HUES48 (cell line): ENCODE measurements at regions not wholly inside any gene's neighbourhood (a gene's known extent, or its start where the extent isn't known, plus 50 kb on each side); places are given as distances from the start of the nearest gene placed in this dataset.
"Not testable (repeated sequence)": the region's sequence is repeated elsewhere in the genome, so short reads cannot be mapped to it uniquely, and the experiment has no call there.

Experiments used
- H3K27ac ChIP-seq: one replicate; pipeline ENCODE4 v1.7.0; 2013; ENCODE audit warnings: low read depth, low read length, inconsistent platforms
- H3K27me3 ChIP-seq: 2 replicates; pipeline ENCODE4 v1.6.1; 2013; ENCODE audit warnings: mild to moderate bottlenecking, low read length; ENCODE audit not compliant: control insufficient read depth, insufficient read depth
- H3K36me3 ChIP-seq: 2 replicates; pipeline ENCODE4 v1.6.1; 2013; ENCODE audit warnings: low read length; ENCODE audit not compliant: control insufficient read depth, insufficient read depth
- H3K4me1 ChIP-seq: 2 replicates; pipeline ENCODE4 v1.6.1; 2013; ENCODE audit warnings: mild to moderate bottlenecking, low read length; ENCODE audit not compliant: control insufficient read depth, insufficient read depth
- H3K4me3 ChIP-seq: 2 replicates; pipeline ENCODE4 v1.5.1; 2013; ENCODE audit warnings: mild to moderate bottlenecking, low read depth, low read length
- H3K9ac ChIP-seq: 2 replicates; pipeline ENCODE4 v1.6.1; 2013; ENCODE audit warnings: mild to moderate bottlenecking, low read depth, low read length, moderate library complexity
- H3K9me3 ChIP-seq: 2 replicates; pipeline ENCODE4 v1.6.1; 2013; ENCODE audit warnings: low read length; ENCODE audit not compliant: control insufficient read depth, insufficient read depth

DNA sequence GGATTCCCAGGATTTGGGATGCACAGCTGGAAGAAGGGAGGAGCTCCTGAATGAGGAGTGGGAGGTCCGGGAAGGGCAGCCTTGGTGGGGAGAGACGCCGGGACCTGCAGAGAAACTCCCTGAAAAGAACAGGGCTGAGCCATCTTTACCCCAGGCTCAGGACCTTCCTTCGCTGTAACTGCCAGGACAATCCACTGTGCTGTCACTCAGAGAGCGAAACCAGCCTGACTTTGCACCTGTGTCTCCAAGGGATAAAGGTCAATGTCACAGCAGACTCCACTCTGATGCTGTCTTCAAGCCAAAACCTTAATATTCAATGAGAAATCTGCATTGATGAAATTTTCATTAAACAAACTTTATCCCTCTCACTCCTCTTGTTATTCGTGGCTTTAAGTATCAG, 235.4 kb upstream of the SULF2 start:
- H3K9me3 ChIP-seq, H3K27ac ChIP-seq, H3K4me3 ChIP-seq, H3K4me1 ChIP-seq, H3K36me3 ChIP-seq, H3K9ac ChIP-seq, H3K27me3 ChIP-seq: not testable (repeated sequence)

- Histone ChIP-seq H3K27ac (no peak overlapping the region), H3K9me3 (peaks cover 4% of the 10 kb centered on the region; the same call in 1 of the 2 replicates)
These were observed 234.7 kb upstream of the SULF2 start for GRCh38 chr20:48019940-48020339.

DNA sequence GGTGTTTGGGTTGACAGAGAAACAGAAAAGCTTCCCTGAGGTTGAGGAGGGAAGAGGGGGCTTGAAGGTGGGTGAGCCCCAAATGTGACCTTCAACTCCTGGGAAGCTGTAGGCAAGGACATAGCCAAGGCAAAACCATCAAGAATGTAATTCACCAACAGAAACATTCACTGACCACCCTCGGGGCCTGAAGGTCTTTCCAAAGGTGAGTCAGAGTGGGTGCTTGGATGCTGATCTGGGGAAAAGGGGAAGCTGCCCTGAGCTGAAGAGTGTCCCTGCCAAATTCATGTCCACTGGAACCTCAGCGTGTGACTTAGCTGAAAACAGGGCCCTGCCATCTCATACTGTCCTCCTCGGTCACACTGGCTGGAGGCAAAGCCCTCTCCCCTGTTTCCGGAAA, 234.2 kb upstream of the SULF2 start:
- Histone ChIP-seq H3K27me3 (no peaks in the 10 kb centered on the region), H3K9ac (no peak overlapping the region), H3K4me1 (no peaks in the 10 kb centered on the region), H3K9me3 (peaks cover 4% of the 10 kb centered on the region; the same call in 1 of the 2 replicates), H3K4me3 (no peak overlapping the region), H3K36me3 (no peaks in the 10 kb centered on the region), H3K27ac (no peak overlapping the region)

More at GRCh38 chr20:48019940-48020339, 234.7 kb upstream of the SULF2 start:
- no peaks in the 10 kb centered on the region for H3K36me3 ChIP-seq
- H3K4me1 ChIP-seq: peaks cover 3% of the 10 kb centered on the region; the same call in 1 of the 2 replicates
- no peaks in the 10 kb centered on the region for H3K27me3 ChIP-seq
- no peak overlapping the region for H3K4me3 ChIP-seq
- H3K9ac ChIP-seq: no peak overlapping the region

DNA sequence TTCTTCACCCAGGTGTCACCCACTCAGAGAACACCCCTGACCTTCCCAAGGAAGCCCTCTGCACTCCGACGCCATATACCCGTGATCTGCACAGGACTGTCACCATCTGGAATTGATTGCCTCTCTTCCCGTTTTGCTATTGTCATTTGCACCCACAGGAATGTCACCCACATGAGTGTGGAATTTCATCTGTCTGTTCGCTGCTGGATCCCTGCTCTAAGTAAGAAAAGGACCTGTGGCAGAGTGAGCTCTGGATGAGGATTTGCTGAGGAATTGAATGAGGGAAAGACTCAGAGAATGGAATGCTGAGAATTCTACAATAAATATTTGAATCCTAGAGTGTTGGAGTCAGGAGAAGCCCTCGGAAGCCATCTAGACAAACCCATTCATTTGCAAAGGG, 233.6 kb upstream of the SULF2 start:
- not testable (repeated sequence) for H3K36me3 ChIP-seq, H3K9me3 ChIP-seq, H3K4me3 ChIP-seq, H3K27ac ChIP-seq, H3K9ac ChIP-seq, H3K4me1 ChIP-seq, H3K27me3 ChIP-seq

DNA sequence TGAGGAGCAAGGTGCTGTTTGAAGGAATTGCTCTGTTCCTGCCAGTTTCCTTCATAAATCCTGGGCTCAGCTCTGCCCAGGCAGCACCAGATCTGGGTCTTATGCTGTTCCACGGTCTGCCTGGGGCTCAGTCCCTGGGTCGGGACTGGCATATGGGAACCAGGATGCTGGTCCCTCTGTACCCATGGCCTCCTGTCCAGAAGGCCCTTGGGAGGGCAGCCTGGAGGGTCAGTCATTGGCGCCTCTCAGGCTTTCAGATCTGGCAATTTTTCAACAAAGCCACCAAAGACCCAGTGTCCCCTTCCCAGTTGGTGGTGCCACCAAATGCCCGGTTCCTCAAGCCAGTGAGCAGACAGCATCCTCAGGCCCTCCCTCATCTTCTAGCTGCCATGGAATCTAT, 232.7 kb upstream of the SULF2 start:
- H3K9ac ChIP-seq: no peak overlapping the region
- H3K27me3 ChIP-seq: no peaks in the 10 kb centered on the region
- H3K36me3 ChIP-seq: no peaks in the 10 kb centered on the region
- H3K4me3 ChIP-seq: no peak overlapping the region
- no peak overlapping the region for H3K27ac ChIP-seq
- H3K9me3 ChIP-seq: peaks cover 4% of the 10 kb centered on the region; the same call in 1 of the 2 replicates
- no peaks in the 10 kb centered on the region for H3K4me1 ChIP-seq

DNA sequence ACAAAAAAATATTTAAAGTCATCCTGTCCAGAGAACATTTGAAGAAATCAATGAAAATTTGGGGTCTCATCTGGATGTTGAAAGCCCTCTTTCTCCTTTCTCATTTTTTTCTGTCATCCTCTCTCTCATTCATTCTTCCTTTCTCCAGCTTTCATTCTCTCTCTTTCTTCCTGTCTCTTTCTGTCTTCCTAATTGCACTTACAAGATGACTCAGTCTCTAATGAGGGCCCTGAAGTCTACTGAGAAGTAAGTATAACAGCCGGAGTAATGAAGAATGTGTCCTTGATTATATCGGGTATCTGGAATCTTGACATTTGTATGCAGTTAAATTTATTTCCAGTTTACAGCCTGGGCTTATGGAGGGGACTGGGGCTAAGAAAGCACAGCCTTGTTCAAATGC, 232.2 kb upstream of the SULF2 start:
- H3K36me3 ChIP-seq: no peaks in the 10 kb centered on the region
- H3K4me1 ChIP-seq: no peaks in the 10 kb centered on the region
- no peak overlapping the region for H3K4me3 ChIP-seq
- H3K9ac ChIP-seq: no peak overlapping the region
- peaks cover 4% of the 10 kb centered on the region; the same call in 1 of the 2 replicates for H3K9me3 ChIP-seq
- no peak overlapping the region for H3K27ac ChIP-seq
- no peaks in the 10 kb centered on the region for H3K27me3 ChIP-seq

DNA sequence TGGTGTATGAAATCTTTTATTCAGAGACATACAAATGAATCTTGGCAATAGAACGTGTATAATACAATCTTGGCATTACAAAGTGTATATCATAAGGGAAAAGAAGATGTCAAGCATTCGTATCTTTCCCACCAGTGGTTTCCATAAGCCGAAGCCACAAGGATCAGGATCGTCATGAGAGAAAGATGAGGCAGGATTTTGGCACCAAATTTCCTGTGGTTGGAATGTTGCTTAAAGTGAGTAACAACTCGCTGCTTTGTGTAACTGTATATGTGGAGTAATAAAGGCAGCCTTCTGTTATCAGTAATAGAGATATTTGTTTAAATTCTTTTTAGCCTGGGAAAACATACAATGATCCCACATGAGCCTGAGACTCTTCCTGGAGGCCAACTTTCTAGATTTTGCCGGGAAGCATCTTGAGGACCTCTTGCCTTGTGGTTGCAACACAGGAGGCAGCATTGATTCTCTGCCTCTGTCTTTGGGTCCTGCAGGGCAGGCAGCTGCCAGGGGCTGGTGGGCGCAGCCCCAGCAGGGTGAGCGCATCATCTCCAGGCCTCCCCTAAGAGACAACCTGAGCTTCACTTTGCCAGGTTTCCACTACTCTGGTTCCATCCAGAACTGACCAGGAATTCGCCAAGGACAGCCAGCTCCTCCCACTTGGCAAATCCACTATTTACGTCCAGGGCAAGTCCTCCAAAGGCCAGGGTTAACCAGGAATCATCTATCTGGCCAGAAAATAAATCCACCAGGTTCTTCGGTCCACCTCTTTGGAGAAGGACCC, 230.9 kb upstream of the SULF2 start:
- no peak overlapping the region for H3K9ac ChIP-seq
- H3K27me3 ChIP-seq: no peaks in the 10 kb centered on the region
- H3K4me1 ChIP-seq: no peaks in the 10 kb centered on the region
- no peak overlapping the region for H3K27ac ChIP-seq
- H3K4me3 ChIP-seq: no peak overlapping the region
- H3K9me3 ChIP-seq: peaks cover 6% of the 10 kb centered on the region; the same call in 1 of the 2 replicates
- H3K36me3 ChIP-seq: no peaks in the 10 kb centered on the region

- Histone ChIP-seq H3K27ac (no peak overlapping the region), H3K9ac (no peak overlapping the region), H3K4me1 (no peaks in the 10 kb centered on the region), H3K36me3 (no peaks in the 10 kb centered on the region), H3K27me3 (no peaks in the 10 kb centered on the region), H3K4me3 (no peak overlapping the region), H3K9me3 (peaks cover 6% of the 10 kb centered on the region; the same call in 1 of the 2 replicates)
These were observed 230.0 kb upstream of the SULF2 start for GRCh38 chr20:48015141-48015910.

- no peaks in the 10 kb centered on the region for H3K36me3 ChIP-seq
- H3K4me1 ChIP-seq: no peaks in the 10 kb centered on the region
- H3K4me3 ChIP-seq: no peak overlapping the region
- no peak overlapping the region for H3K27ac ChIP-seq
- H3K9me3 ChIP-seq: peaks cover 6% of the 10 kb centered on the region
- no peak overlapping the region for H3K9ac ChIP-seq
- H3K27me3 ChIP-seq: no peaks in the 10 kb centered on the region
These were observed 227.2 kb upstream of the SULF2 start for GRCh38 chr20:48012401-48012974.

DNA sequence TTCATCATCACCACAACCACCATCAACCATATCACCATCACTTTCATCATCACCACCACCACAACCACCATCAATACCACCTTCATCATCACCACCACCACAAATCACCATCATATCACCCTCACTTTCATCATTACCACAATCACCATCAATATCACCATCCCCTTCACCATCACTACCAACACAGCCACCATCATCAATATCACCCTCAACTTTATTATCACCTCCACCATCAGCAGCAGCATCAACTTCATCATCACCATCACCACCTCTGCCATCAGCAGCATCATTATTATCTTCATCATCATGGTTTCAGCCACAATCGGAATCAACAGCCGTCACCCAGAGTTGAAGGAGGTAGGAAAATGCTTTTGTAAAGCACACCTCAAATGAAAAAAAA, 225.7 kb upstream of the SULF2 start:
- peaks cover 2% of the 10 kb centered on the region; the same call in 1 of the 2 replicates for H3K9me3 ChIP-seq
- H3K4me1 ChIP-seq: no peaks in the 10 kb centered on the region
- H3K9ac ChIP-seq: no peak overlapping the region
- H3K27ac ChIP-seq: no peak overlapping the region
- H3K36me3 ChIP-seq: no peaks in the 10 kb centered on the region
- no peaks in the 10 kb centered on the region for H3K27me3 ChIP-seq
- H3K4me3 ChIP-seq: no peak overlapping the region

- Histone ChIP-seq H3K27me3 (no peaks in the 10 kb centered on the region), H3K9me3 (peaks cover 2% of the 10 kb centered on the region; the same call in 1 of the 2 replicates), H3K4me3 (no peak overlapping the region), H3K27ac (no peak overlapping the region), H3K36me3 (no peaks in the 10 kb centered on the region), H3K9ac (no peak overlapping the region), H3K4me1 (no peaks in the 10 kb centered on the region)
These were observed 225.3 kb upstream of the SULF2 start for GRCh38 chr20:48010623-48011022.
